Retinal pigment epithelial cell (primary cell): ENCODE measurements at regions not wholly inside any gene's neighbourhood (a gene's known extent, or its start where the extent isn't known, plus 50 kb on each side); places are given as distances from the start of the nearest gene placed in this dataset.
A peak's percentile ranks its signal among the peaks of the same experiment; 100 is the strongest.

ENCODE experiments used
- DNase-seq: peaks from one replicate; pipeline ENCODE4 v3.0.0-alpha.2; 2010; ENCODE audit warnings: low read depth
- H3K4me3 ChIP-seq: 2 replicates; pipeline ENCODE4 v1.5.1; 2011; ENCODE audit warnings: mild to moderate bottlenecking, low read length, control low read depth, moderate library complexity
- TF ChIP-seq, protein P1 (sequence below): conservative IDR thresholded peaks from 2 replicates; pipeline ENCODE4 v1.5.1; 2011; ENCODE audit warnings: low read depth, low read length, control low read depth, inconsistent platforms

- no peak for DNase-seq
- TF ChIP-seq, protein P1, sequence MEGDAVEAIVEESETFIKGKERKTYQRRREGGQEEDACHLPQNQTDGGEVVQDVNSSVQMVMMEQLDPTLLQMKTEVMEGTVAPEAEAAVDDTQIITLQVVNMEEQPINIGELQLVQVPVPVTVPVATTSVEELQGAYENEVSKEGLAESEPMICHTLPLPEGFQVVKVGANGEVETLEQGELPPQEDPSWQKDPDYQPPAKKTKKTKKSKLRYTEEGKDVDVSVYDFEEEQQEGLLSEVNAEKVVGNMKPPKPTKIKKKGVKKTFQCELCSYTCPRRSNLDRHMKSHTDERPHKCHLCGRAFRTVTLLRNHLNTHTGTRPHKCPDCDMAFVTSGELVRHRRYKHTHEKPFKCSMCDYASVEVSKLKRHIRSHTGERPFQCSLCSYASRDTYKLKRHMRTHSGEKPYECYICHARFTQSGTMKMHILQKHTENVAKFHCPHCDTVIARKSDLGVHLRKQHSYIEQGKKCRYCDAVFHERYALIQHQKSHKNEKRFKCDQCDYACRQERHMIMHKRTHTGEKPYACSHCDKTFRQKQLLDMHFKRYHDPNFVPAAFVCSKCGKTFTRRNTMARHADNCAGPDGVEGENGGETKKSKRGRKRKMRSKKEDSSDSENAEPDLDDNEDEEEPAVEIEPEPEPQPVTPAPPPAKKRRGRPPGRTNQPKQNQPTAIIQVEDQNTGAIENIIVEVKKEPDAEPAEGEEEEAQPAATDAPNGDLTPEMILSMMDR: no peak
- H3K4me3 ChIP-seq: no peak overlapping the region
Measured at GRCh38 chr16:76724181-76724580, 447.0 kb downstream of the CNTNAP4 start.

DNA sequence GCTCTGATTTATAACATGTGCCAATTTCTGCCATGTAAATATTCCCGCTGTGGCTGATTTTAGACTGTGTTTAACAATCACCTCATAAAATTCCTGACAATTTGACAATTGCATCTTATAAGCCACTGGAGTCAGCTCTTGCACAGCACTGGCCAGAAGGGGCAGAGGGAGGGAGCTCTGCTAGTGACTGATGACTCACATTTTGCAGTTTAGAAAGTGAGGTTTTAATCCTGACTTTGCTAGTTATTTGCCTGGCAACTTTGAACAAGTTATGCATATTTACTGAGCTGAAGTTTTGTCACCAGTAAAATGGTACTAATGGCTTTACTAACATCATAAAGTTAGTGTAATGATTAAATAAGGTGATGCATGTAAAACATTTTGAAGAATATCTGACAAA lies 452.3 kb downstream of the CNTNAP4 start:
- peak; percentile 0 for DNase-seq
- H3K4me3 ChIP-seq: no peak overlapping the region
- TF ChIP-seq, protein P1: no peak

GRCh38 chr16:76732894-76733293 lies 455.7 kb downstream of the CNTNAP4 start:
- no peak overlapping the region for H3K4me3 ChIP-seq
- TF ChIP-seq, protein P1: no peak
- no peak for DNase-seq

DNA sequence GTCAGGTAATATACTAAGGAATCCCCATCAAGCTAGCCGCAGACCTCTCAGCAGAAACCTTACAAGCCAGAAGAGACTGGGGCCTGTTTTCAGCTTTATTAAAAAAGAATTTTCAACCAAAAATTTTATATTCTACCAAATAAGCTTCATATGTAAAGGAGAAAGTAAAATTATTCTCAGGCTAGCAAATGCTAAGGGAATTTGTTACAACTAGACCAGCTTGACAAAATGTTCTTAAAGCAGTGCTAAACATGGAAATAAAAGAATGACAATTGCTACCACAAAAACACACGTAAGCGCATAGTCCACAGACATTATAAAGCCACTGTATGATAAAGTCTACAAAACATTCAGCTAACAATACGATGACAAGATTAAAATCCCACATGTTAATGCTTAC lies 449.4 kb upstream of the MON1B start:
- TF ChIP-seq, protein P1: no peak
- no peak for DNase-seq
- H3K4me3 ChIP-seq: no peak overlapping the region

- H3K4me3 ChIP-seq: no peak overlapping the region
- TF ChIP-seq, protein P1: no peak
- no peak for DNase-seq
Measured at GRCh38 chr16:76748461-76749348, 442.3 kb upstream of the MON1B start.

GRCh38 chr16:76749780-76750375 lies 441.1 kb upstream of the MON1B start:
- TF ChIP-seq, protein P1: no peak
- no peak overlapping the region for H3K4me3 ChIP-seq
- DNase-seq: no peak

DNA sequence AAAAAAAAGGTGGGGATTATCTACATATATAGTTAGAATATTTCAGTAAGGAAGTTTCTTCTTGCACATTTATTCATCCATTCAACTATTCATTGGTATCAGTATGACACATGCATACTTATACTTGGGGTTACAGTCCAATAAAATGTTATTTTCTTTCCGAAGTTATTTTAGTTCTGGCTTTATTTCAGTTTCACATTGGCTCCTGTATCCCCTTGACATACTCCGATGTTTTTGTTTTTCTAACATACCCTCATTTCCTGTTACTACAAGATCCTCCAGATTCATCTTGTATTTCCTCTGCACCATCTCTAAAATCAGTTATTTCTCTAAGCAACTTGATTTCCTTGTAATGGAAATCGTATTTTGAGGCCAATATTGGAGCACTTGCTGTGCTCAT lies 435.5 kb upstream of the MON1B start:
- H3K4me3 ChIP-seq: no peak overlapping the region
- TF ChIP-seq, protein P1: no peak
- DNase-seq: no peak
